ENCODE measurements at regions not wholly inside any gene's neighbourhood (a gene's known extent, or its start where the extent isn't known, plus 50 kb on each side); places are given as distances from the start of the nearest gene placed in this dataset.

DNA sequence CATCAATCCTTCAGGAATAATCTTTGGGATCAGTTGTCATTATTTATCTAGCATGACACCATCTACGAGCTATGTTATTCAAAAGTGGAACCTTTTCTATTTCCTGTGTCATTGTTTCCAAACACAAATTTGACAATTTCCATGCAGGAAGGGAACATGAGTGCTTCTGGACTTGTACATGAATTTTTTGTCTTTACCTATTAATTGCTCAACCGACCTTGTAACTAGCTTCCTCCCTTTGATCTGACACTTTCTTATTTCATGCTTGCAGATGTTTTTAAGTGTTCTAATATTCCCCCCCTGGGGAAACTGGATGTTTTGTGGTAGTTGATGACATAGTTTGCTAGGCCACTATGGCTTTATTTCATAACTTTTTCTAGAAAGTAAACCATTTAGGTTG is 139.4 kb downstream of the BMP2 start:
- H3K23ac ChIP-seq (ENCODE audit: low read depth, low read length), result no peak overlapping the region
- ATAC-seq (ENCODE audit: low read depth) (no peak), DNase-seq (no peak)
- no TSS peak for BruUV-seq (replicated peaks)
- no peak overlapping the region for H2AFZ ChIP-seq (replicated peaks; ENCODE audit: low read length, poor library complexity)
- no peak overlapping the region for H2BK20ac ChIP-seq (ENCODE audit: low read depth, low read length)
- H3K9ac ChIP-seq (ENCODE audit: low read depth, low read length), result no peak overlapping the region
- no peak overlapping the region for H2BK120ac ChIP-seq (ENCODE audit: low read depth, low read length)
- intact Hi-C loops (cut with micrococcal nuclease), result no loop called here
- no peak overlapping the region for H3K14ac ChIP-seq (replicated peaks; ENCODE audit: low read depth, low read length)
- no peak overlapping the region for H3K4me3 ChIP-seq (ENCODE audit: insufficient read depth, low read depth, low read length)
- H4K20me1 ChIP-seq (ENCODE audit: insufficient read depth, low read length), result no peaks in the 10 kb centered on the region
- no peaks in the 10 kb centered on the region for H3K9me1 ChIP-seq (ENCODE audit: insufficient read depth, low read length)
- no peak for TF ChIP-seq RCOR1 (IDR thresholded peaks at IDR 0.05; ENCODE audit: insufficient replicate concordance, low read length)
- TF ChIP-seq SMC3 (IDR thresholded peaks at IDR 0.05; ENCODE audit: low read depth, low read length), result no peak
- TF ChIP-seq NFE2L2 (IDR thresholded peaks at IDR 0.05; ENCODE audit: low read depth, low read length), result no peak
- TF ChIP-seq CHD1 (IDR thresholded peaks at IDR 0.05; ENCODE audit: low read depth, low read length), result no peak
- TF ChIP-seq POLR2A (IDR thresholded peaks at IDR 0.05; ENCODE audit: low read depth, low read length), result no peak
- no peak for TF ChIP-seq MAZ (IDR thresholded peaks at IDR 0.05; ENCODE audit: borderline replicate concordance, low read depth, low read length)
- TF ChIP-seq, protein P1, sequence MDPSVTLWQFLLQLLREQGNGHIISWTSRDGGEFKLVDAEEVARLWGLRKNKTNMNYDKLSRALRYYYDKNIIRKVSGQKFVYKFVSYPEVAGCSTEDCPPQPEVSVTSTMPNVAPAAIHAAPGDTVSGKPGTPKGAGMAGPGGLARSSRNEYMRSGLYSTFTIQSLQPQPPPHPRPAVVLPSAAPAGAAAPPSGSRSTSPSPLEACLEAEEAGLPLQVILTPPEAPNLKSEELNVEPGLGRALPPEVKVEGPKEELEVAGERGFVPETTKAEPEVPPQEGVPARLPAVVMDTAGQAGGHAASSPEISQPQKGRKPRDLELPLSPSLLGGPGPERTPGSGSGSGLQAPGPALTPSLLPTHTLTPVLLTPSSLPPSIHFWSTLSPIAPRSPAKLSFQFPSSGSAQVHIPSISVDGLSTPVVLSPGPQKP (IDR thresholded peaks at IDR 0.05; ENCODE audit: borderline replicate concordance, low read depth, low read length), result no peak
- no peak for TF ChIP-seq FOS (IDR thresholded peaks at IDR 0.05; ENCODE audit: low read depth, low read length)
- TF ChIP-seq MXI1 (IDR thresholded peaks at IDR 0.05; ENCODE audit: borderline replicate concordance, low read depth, low read length), result no peak
- no peak for TF ChIP-seq MAFK (IDR thresholded peaks at IDR 0.05; ENCODE audit: low read depth, low read length)
- TF ChIP-seq, protein P2, sequence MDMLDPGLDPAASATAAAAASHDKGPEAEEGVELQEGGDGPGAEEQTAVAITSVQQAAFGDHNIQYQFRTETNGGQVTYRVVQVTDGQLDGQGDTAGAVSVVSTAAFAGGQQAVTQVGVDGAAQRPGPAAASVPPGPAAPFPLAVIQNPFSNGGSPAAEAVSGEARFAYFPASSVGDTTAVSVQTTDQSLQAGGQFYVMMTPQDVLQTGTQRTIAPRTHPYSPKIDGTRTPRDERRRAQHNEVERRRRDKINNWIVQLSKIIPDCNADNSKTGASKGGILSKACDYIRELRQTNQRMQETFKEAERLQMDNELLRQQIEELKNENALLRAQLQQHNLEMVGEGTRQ (IDR thresholded peaks at IDR 0.05; ENCODE audit: low read depth, low read length), result no peak
- no peak for TF ChIP-seq BHLHE40 (IDR thresholded peaks at IDR 0.05; ENCODE audit: low read depth, low read length)
- TF ChIP-seq RAD21 (IDR thresholded peaks at IDR 0.05; ENCODE audit: low read length), result no peak
- TF ChIP-seq CEBPB (IDR thresholded peaks at IDR 0.05; ENCODE audit: low read depth, low read length), result no peak
- TF ChIP-seq RFX5 (IDR thresholded peaks at IDR 0.05; ENCODE audit: low read depth, low read length), result no peak
- TF ChIP-seq, protein P3, sequence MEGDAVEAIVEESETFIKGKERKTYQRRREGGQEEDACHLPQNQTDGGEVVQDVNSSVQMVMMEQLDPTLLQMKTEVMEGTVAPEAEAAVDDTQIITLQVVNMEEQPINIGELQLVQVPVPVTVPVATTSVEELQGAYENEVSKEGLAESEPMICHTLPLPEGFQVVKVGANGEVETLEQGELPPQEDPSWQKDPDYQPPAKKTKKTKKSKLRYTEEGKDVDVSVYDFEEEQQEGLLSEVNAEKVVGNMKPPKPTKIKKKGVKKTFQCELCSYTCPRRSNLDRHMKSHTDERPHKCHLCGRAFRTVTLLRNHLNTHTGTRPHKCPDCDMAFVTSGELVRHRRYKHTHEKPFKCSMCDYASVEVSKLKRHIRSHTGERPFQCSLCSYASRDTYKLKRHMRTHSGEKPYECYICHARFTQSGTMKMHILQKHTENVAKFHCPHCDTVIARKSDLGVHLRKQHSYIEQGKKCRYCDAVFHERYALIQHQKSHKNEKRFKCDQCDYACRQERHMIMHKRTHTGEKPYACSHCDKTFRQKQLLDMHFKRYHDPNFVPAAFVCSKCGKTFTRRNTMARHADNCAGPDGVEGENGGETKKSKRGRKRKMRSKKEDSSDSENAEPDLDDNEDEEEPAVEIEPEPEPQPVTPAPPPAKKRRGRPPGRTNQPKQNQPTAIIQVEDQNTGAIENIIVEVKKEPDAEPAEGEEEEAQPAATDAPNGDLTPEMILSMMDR (conservative IDR thresholded peaks at IDR 0.05; ENCODE audit: low read depth, low read length), result no peak
- H2BK5ac ChIP-seq (ENCODE audit: low read depth, low read length, poor library complexity, severe bottlenecking), result no peak overlapping the region
- dilution Hi-C loops (cut with HindIII; ENCODE audit: low sequenced_read_pairs, unreplicated experiment), result no loop called here
- H3K18ac ChIP-seq (ENCODE audit: low read depth, low read length), result no peak overlapping the region
- no peak overlapping the region for H4K8ac ChIP-seq (ENCODE audit: low read depth in 2 of 2, low read length in 2 of 2)
- no peak overlapping the region for H3K56ac ChIP-seq (ENCODE audit: extremely low read depth, insufficient read depth, low read length)
- no peak overlapping the region for H3K4ac ChIP-seq (ENCODE audit: low read depth, low read length)
- ChIA-PET POLR2A (ENCODE audit: unreplicated experiment) (no interaction called here), CTCF (no interaction called here)
- no peaks in the 10 kb centered on the region for H3K4me1 ChIP-seq (ENCODE audit: control insufficient read depth, insufficient read depth, low read length)
- in situ Hi-C loops (cut with MboI; ENCODE audit: low sequenced_read_pairs), result no loop called here
- no CpG with 5 or more reads among the region's 2 CpGs for WGBS, 2 experiments (ENCODE audit: extremely low coverage in 2 of 2, insufficient read length in 1 of 2)
- no peak overlapping the region for H4K5ac ChIP-seq (ENCODE audit: low read depth, low read length)
- no peak overlapping the region for H3K27ac ChIP-seq (ENCODE audit: insufficient read depth, low read length)
- no peaks in the 10 kb centered on the region for H3K27me3 ChIP-seq (ENCODE audit: control insufficient read depth, insufficient read depth, low read length)
- H2AK5ac ChIP-seq (ENCODE audit: low read depth, low read length), result no peak overlapping the region
- 0 out of 2 replicates have a peak, but pooled peaks cover 2% of the 10 kb centered on the region for H3K9me3 ChIP-seq (ENCODE audit: control insufficient read depth, insufficient read depth, low read length)
- no peak overlapping the region for H2AK9ac ChIP-seq (replicated peaks; ENCODE audit: low read depth, low read length, poor library complexity)
- H3K4me2 ChIP-seq (ENCODE audit: low read depth, low read length), result no peak overlapping the region
- no peak overlapping the region for H2BK15ac ChIP-seq (ENCODE audit: low read depth, low read length)
- no peak overlapping the region for H4K91ac ChIP-seq (ENCODE audit: insufficient read depth, low read depth, low read length)
- H3K36me3 ChIP-seq (ENCODE audit: control insufficient read depth, insufficient read depth, low read length), result no peaks in the 10 kb centered on the region
- no peaks in the 10 kb centered on the region for H3K79me1 ChIP-seq (ENCODE audit: low read depth in 1 of 2, low read length in 2 of 2)
